ENCODE measurements at regions not wholly inside any gene's neighbourhood (a gene's known extent, or its start where the extent isn't known, plus 50 kb on each side); places are given as distances from the start of the nearest gene placed in this dataset.

- H3K4me1 Mint-ChIP-seq: no peaks in the 10 kb centered on the region
- peaks cover 11% of the 10 kb centered on the region for H3K9me3 Mint-ChIP-seq
- DNase-seq (no peak), ATAC-seq (no peak)
- H3K27me3 Mint-ChIP-seq: peaks cover 7% of the 10 kb centered on the region
- H3K36me3 Mint-ChIP-seq (ENCODE audit: low read depth): no peaks in the 10 kb centered on the region
- H3K4me3 Mint-ChIP-seq: no peak overlapping the region
- H3K27ac Mint-ChIP-seq: no peak overlapping the region
These were observed 113.4 kb upstream of the KBTBD8 start for GRCh38 chr3:66884659-66885058.

DNA sequence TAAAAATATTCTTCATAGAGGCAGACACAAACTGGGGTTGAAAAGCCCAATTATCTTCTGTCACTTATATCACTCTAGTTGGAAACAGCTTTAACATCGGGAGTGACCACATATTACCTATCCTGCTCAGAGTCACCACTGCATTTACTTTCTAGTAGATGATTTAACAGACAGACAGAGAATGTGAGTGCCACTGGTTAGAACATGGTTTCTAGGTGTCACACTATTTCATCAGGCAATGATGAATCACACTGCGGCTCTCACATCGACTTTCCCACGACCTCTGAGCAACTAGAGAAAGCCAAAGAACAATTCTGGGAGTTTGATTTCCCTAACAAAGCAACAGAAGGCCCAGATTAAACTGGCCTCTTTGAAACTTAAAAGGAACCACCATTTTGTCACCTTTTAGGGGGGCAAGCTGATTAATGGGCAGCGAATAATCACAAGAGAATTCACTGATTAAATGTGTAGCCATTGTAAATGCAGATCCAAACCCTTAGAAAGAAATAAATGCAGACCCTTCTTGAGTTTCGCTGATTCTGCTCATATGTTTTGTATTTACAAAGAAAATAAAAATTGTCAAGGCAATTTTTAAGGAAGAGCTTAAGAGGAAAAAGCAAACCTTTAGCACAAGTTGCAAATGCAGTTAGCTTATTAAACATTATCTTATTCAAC lies 112.6 kb upstream of the KBTBD8 start:
- H3K27ac Mint-ChIP-seq: no peak overlapping the region
- H3K36me3 Mint-ChIP-seq (ENCODE audit: low read depth): no peaks in the 10 kb centered on the region
- H3K9me3 Mint-ChIP-seq: peaks cover 11% of the 10 kb centered on the region
- DNase-seq (no peak), ATAC-seq (peak; percentile 59)
- peaks cover 7% of the 10 kb centered on the region for H3K27me3 Mint-ChIP-seq
- H3K4me1 Mint-ChIP-seq: no peaks in the 10 kb centered on the region
- H3K4me3 Mint-ChIP-seq: no peak overlapping the region

GRCh38 chr3:66889750-66890494 lies 108.2 kb upstream of the KBTBD8 start:
- ATAC-seq: peak; percentile 65
- Mint-ChIP-seq H3K27me3 (peaks cover 12% of the 10 kb centered on the region), H3K27ac (no peak overlapping the region), H3K4me3 (no peak overlapping the region), H3K4me1 (no peaks in the 10 kb centered on the region), H3K36me3 (ENCODE audit: low read depth) (no peaks in the 10 kb centered on the region), H3K9me3 (peaks cover 12% of the 10 kb centered on the region)
- no peak for DNase-seq

GRCh38 chr3:66898155-66898554 lies 100.0 kb upstream of the KBTBD8 start:
- ATAC-seq (no peak), DNase-seq (no peak)
- Mint-ChIP-seq H3K36me3 (ENCODE audit: low read depth) (no peaks in the 10 kb centered on the region), H3K4me1 (no peaks in the 10 kb centered on the region), H3K27ac (no peak overlapping the region), H3K27me3 (no peaks in the 10 kb centered on the region), H3K4me3 (no peak overlapping the region), H3K9me3 (peaks cover 63% of the 10 kb centered on the region)

GRCh38 chr3:66904336-66904735 lies 93.8 kb upstream of the KBTBD8 start:
- DNase-seq (no peak), ATAC-seq (no peak)
- Mint-ChIP-seq H3K9me3 (peaks cover 28% of the 10 kb centered on the region), H3K4me1 (no peaks in the 10 kb centered on the region), H3K4me3 (no peak overlapping the region), H3K27me3 (peaks cover 8% of the 10 kb centered on the region), H3K27ac (no peak overlapping the region), H3K36me3 (ENCODE audit: low read depth) (no peaks in the 10 kb centered on the region)

- no peaks in the 10 kb centered on the region for H3K4me1 Mint-ChIP-seq
- H3K9me3 Mint-ChIP-seq: peaks cover 22% of the 10 kb centered on the region
- no peak for DNase-seq
- peaks cover 8% of the 10 kb centered on the region for H3K27me3 Mint-ChIP-seq
- H3K4me3 Mint-ChIP-seq: no peak overlapping the region
- ATAC-seq: no peak
- no peak overlapping the region for H3K27ac Mint-ChIP-seq
- H3K36me3 Mint-ChIP-seq (ENCODE audit: low read depth): no peaks in the 10 kb centered on the region
These were observed 93.1 kb upstream of the KBTBD8 start for GRCh38 chr3:66904831-66905493.

GRCh38 chr3:66907136-66907535 lies 91.0 kb upstream of the KBTBD8 start:
- Mint-ChIP-seq H3K4me1 (no peaks in the 10 kb centered on the region), H3K36me3 (ENCODE audit: low read depth) (no peaks in the 10 kb centered on the region), H3K27me3 (peaks cover 8% of the 10 kb centered on the region), H3K4me3 (no peak overlapping the region), H3K27ac (no peak overlapping the region), H3K9me3 (peaks cover 8% of the 10 kb centered on the region)
- ATAC-seq (no peak), DNase-seq (no peak)

DNA sequence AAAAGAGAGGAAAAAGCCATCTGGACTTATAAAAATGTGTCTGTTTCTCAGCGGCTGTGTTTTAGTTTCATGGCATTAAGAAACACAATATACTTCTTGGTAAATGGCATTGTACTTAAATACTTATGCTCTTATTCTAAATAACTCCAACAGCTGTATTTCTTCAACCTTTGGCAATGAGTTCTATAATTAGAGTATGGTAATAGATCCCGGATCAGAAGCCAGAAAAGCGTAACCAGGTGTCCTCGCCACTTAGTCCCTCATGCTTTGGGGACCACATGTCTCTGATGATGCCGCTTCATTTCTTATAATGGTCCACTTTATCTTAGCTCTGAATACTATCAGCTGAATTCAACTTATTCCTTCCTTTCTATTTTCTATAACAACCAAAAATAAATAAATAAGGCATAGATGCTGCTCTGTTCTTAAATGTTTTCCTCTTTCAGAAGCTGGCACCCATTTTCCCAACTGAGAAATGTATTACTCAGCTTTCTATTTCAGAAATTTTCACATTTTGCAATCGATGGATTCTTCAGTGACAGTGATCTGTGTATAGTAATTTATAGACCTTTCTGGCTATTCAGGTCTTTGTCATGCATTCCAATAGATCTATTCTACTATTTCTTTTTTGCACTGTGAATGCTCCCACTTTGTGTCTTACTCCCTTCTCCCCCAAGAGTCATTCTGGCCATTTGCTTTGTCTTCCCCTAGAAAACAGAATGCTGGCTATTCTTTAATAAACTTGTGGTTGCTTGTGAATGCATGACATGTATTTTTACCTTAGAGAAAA lies 87.6 kb upstream of the KBTBD8 start:
- Mint-ChIP-seq H3K27ac (no peak overlapping the region), H3K4me1 (no peaks in the 10 kb centered on the region)
- no peak for DNase-seq

DNA sequence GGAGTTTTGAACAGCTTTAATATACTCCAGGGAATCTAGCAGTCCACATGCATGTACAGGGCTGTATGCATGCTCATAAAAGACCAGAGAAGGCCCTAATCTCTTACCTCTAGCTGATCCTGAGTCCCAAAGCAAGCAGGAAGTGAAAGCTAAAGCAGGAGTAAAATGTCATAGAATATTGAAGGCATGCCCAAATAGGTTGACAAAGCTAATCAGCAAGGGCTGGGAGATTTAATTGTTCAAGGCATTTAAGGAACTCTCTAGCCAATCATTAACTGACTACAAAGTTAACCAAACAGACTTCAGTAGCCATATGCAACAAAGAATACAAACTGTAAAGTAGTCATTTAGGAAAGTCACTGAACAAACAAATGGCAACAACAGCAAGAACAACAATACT lies 85.8 kb upstream of the KBTBD8 start:
- Mint-ChIP-seq H3K4me1 (no peaks in the 10 kb centered on the region), H3K9me3 (peaks cover 18% of the 10 kb centered on the region), H3K27me3 (peaks cover 2% of the 10 kb centered on the region), H3K36me3 (ENCODE audit: low read depth) (no peaks in the 10 kb centered on the region), H3K4me3 (no peak overlapping the region), H3K27ac (no peak overlapping the region)
- ATAC-seq: no peak
- DNase-seq: no peak

More for the DNA sequence above, 87.6 kb upstream of the KBTBD8 start:
- H3K36me3 Mint-ChIP-seq (ENCODE audit: low read depth): no peaks in the 10 kb centered on the region
- H3K4me3 Mint-ChIP-seq: no peak overlapping the region
- no peak for ATAC-seq
- peaks cover 11% of the 10 kb centered on the region for H3K9me3 Mint-ChIP-seq
- peaks cover 6% of the 10 kb centered on the region for H3K27me3 Mint-ChIP-seq

- Mint-ChIP-seq H3K27ac (no peak overlapping the region), H3K27me3 (peaks cover 5% of the 10 kb centered on the region), H3K36me3 (ENCODE audit: low read depth) (no peaks in the 10 kb centered on the region), H3K9me3 (no peaks in the 10 kb centered on the region), H3K4me3 (no peak overlapping the region), H3K4me1 (no peaks in the 10 kb centered on the region)
- DNase-seq (no peak), ATAC-seq (no peak)
These were observed 76.0 kb upstream of the KBTBD8 start for GRCh38 chr3:66922058-66922457.

DNA sequence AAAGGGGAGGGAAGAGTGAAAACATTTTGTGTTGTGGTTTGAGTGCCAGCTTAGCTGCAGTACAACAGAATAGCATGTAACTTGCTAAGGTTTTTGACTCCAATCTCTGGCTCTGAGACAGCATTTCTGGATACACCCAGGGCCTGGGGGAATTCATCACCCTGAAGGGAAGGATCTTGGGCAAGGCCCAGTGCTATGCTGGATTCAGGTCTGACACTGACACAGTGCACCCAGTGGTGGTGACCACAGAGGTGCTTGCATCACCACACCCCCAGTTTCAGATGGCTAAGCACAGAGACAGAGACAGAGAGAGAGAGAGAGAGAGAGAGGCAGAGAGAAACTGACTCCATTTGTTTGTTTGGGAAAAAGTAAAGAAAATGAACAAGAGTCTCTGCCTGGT lies 74.1 kb upstream of the KBTBD8 start:
- H3K27ac Mint-ChIP-seq: no peak overlapping the region
- DNase-seq (no peak), ATAC-seq (no peak)
- H3K9me3 Mint-ChIP-seq: no peaks in the 10 kb centered on the region
- no peaks in the 10 kb centered on the region for H3K36me3 Mint-ChIP-seq (ENCODE audit: low read depth)
- peaks cover 7% of the 10 kb centered on the region for H3K27me3 Mint-ChIP-seq
- no peak overlapping the region for H3K4me3 Mint-ChIP-seq
- no peaks in the 10 kb centered on the region for H3K4me1 Mint-ChIP-seq

DNA sequence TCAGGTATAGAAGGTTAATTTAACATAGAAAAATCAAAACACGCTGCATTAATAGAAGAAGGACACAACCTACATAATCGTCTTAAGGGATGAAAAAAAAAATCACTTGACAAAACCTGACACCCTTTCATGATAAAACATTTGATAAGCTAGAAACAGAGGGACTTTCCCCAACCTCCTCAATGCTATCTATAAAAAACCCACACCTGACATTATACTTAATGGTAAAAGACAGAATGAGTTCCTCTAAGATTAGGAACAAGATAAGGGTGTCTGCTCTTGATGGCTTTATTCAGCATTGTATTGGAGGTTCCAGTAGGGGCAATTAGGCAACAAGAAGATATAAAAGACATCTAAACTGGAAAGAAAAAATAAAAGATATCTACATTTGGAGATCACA lies 69.9 kb upstream of the KBTBD8 start:
- Mint-ChIP-seq H3K9me3 (no peaks in the 10 kb centered on the region), H3K27ac (no peak overlapping the region), H3K4me3 (no peak overlapping the region), H3K27me3 (peaks cover 14% of the 10 kb centered on the region), H3K4me1 (no peaks in the 10 kb centered on the region), H3K36me3 (ENCODE audit: low read depth) (no peaks in the 10 kb centered on the region)
- no peak for DNase-seq
- no peak for ATAC-seq

DNA sequence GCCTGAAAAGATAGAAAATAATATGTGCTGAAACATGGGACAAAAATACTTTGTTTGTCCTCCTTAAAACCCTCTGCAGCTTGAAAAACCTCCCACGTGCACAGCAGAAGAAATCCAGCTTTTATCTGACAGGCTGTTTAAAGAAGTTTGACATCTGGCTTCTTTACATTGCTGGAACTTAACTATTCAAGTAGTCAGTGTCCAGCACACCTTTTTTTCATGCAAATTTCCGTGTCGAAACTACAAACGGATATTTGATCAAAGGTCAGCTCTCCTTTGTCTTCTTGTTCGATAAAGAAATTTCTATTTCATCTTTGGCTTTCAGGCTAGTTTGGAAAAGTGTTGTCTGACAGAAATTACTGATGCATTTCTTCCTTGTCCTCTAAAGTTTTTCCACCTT lies 66.8 kb upstream of the KBTBD8 start:
- no peak for ATAC-seq
- no peaks in the 10 kb centered on the region for H3K36me3 Mint-ChIP-seq (ENCODE audit: low read depth)
- DNase-seq: no peak
- no peak overlapping the region for H3K27ac Mint-ChIP-seq
- no peaks in the 10 kb centered on the region for H3K4me1 Mint-ChIP-seq
- no peaks in the 10 kb centered on the region for H3K9me3 Mint-ChIP-seq
- peaks cover 10% of the 10 kb centered on the region for H3K27me3 Mint-ChIP-seq
- H3K4me3 Mint-ChIP-seq: no peak overlapping the region

GRCh38 chr3:66931699-66932098 lies 66.4 kb upstream of the KBTBD8 start:
- peaks cover 10% of the 10 kb centered on the region for H3K27me3 Mint-ChIP-seq

More at GRCh38 chr3:66931699-66932098, 66.4 kb upstream of the KBTBD8 start:
- no peak overlapping the region for H3K4me3 Mint-ChIP-seq
- no peaks in the 10 kb centered on the region for H3K9me3 Mint-ChIP-seq
- no peak for DNase-seq
- no peaks in the 10 kb centered on the region for H3K36me3 Mint-ChIP-seq (ENCODE audit: low read depth)
- H3K4me1 Mint-ChIP-seq: no peaks in the 10 kb centered on the region
- ATAC-seq: no peak
- no peak overlapping the region for H3K27ac Mint-ChIP-seq
